ENCODE measurements at regions not wholly inside any gene's neighbourhood (a gene's known extent, or its start where the extent isn't known, plus 50 kb on each side); places are given as distances from the start of the nearest gene placed in this dataset.

DNA sequence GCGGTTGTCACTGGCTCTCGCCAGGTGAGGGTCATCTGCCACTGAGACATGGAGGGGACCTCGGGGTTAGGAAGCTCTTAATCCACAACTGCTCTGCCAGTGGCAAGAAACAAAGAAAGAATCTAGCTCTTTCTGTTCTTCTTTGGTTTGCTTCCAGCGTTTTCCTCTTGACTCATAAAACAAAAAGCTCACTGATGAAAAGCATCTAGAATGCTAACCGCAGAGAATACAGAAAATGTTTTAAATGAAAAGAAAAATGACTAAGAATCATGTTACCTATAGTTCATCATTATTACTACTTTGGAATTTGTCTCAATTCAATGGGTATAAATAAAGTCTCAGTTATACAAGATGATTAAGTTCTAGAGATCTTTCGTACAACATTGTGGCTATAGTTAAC is 274.8 kb upstream of the TENM3 start:
- DNase-seq = peak; percentile 92

DNA sequence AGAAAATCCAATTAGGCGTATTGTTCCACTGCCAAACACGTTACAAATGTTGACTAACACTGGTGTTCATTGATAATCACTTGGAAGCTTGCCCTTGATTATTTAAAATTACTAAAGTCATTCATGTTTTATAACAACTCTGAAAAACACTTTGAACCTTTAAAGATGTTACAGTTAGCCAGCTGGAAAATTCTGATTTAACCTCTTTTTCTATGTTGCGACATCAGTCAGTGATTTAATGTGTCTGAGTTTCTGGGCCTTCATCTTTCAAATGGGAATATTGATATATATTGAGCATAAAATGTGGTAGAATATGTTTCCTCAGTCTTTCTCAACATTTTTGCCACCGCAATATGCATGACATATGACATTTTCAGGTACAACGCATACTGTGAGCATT is 274.1 kb upstream of the TENM3 start:
- DNase-seq = no peak

- peak; percentile 52 for DNase-seq
Observed at GRCh38 chr4:181970366-181970765, 272.8 kb upstream of the TENM3 start.

DNA sequence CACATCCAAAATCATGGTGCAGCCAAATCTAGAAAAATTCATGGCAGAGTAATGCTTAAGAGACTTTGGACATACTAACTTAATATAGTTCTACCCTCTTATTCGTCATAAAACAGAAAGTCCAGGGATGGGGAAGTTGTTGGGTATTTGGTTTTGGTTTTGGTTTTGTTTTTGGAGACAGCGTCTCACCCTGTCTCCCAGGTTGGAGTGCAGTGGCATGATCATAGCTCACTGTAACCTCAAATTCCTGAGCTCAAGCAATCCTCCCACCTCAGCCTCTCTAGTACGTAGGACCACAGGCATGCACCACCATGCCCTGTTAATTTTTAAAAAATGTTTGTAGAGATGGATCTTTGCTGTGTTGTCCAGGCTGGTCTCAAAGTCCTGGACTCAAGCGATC is 271.8 kb upstream of the TENM3 start:
- DNase-seq = peak; percentile 49

- DNase-seq = peak; percentile 66
Observed at GRCh38 chr4:181971973-181972372, 271.2 kb upstream of the TENM3 start.

GRCh38 chr4:181976764-181977163 is 266.4 kb upstream of the TENM3 start:
- DNase-seq = no peak

- DNase-seq = no peak
Observed at GRCh38 chr4:181982437-181982836, 260.8 kb upstream of the TENM3 start.

GRCh38 chr4:181982856-181983255 is 260.3 kb upstream of the TENM3 start:
- no peak for DNase-seq

DNA sequence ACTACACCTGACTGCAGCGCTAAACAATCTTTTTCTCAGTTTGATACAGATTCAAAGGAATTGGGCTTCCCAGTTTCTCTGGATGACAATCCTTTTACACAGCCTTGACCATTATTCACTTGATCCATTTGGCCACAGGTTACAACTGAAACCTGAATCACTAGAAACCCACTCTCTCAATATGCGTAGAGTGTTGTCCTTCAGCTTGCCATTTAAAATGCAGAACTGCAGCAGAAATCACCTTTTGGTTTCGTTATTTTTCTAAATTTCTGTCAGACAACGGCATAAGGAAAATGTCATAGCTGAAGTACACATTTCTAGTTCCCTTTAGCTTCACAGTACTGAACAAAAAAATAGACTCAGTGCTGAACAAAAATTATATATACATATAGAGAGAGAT is 255.8 kb upstream of the TENM3 start:
- no peak for DNase-seq

DNA sequence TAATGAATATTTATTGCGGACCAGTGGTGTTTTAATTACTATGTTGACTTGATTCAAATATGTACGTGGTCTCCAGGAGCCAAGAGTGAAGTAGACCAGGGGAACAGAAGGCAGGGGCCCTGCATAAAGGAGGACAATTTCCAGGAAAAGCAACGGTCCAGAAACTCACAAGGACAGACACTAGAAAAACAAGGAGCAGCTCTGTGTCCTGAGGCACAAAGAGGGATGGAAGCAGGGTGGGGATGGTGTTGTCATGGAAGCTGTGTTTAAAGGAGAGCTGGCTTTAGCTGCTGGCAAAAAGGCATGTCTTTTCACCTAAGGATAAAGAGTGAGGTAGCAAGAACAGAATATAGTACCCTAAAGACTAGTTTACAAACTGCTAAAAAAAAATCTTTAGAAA is 254.1 kb upstream of the TENM3 start:
- DNase-seq = no peak

- DNase-seq = no peak
Observed at GRCh38 chr4:181991369-181992108, 251.7 kb upstream of the TENM3 start.

- DNase-seq = no peak
Observed at GRCh38 chr4:181998398-181999295, 244.6 kb upstream of the TENM3 start.

DNA sequence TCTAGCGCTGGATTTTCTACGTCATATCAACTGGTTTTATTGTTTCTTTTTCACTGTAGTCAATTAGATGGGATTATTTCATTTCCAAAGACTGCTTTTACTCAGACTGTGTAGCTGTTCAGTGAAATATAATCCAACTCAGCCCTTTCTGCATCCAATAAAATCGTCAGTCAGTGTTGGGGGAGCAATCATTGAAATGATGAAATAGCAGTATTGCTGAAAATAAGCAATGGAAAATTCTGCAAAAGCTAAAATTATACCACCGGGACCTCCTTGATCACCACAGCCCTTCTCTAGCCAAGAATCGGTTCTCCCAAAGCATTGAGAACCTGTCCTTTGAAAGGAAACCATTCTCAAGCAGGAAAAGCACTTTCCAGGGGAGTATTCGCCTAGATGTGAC is 243.1 kb upstream of the TENM3 start:
- no peak for DNase-seq

DNA sequence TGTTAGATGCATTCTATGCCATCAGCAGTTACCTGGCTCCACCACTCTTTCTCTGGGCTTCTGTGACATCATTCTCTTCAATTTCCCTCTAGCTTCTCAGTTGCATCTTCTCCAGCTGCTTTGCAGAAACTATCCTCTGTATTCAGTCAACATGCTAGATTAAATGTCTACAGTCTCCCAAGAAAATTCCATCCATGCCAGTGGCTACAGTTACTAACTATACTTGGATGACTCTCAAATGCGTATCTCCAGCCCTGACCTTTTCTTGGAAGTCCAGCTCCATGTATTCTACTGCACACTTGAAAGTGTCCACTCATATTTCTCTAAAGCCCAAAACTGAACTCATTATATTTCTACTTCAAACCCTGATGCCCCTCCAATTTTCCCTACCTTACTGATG is 232.3 kb upstream of the TENM3 start:
- peak; percentile 42 for DNase-seq

DNA sequence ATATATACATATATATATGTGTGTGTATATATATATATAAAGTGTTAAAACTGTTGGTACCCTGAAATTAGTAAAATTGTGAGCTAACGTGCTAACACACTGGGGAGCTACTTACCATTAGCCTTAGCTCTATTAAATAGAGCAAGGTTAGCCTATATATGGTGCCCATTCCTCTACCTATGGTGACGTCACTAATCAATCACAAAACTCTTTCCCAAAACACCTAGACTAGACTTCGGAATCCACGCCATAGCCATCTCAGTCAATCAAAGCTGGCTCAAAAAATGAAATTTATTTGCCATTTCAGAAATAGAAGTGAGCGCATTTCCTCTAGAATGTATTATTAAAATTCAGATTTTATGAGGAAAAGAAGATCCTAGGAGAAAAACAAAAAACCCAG is 229.0 kb upstream of the TENM3 start:
- no peak for DNase-seq

DNA sequence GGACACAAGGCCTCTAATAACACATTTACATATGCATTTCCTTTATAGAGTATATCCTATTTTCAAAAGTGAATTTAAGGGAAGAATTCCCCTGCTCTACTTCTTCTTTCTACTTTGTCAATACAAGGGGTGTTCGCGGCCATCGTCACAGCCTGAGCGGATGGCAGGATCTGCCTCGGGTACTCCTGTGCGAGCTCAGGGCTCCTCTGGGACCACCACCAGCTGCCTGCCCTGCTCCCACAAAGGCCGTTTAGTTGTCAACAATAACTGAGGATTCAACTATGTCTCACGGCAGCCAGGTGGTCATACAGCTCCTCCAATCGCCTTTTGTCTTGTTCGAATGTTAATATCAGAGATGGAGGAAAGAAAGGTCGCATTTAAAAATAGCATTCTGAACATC is 228.2 kb upstream of the TENM3 start:
- DNase-seq = no peak

- DNase-seq = peak; percentile 63
Observed at GRCh38 chr4:182015893-182016292, 227.3 kb upstream of the TENM3 start.

GRCh38 chr4:182017038-182017437 is 226.2 kb upstream of the TENM3 start:
- DNase-seq = no peak

DNA sequence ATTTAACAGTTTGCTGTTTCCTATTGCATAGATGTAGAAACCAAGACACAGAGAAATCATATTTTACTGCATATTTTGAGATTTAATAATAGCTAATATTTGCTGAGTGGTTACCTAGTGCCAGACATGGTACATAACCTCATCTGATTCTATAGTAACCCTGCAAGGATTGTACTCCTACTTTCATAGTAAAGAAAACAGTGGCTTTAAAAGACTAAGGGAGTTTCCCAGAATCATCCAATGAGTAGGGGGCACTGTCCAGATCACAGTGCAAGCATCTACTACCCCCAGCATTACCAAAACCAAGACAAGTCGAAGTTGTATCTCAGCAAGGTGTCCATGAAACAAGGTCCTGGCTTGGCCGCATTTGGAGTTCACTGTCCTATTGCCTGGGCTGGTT is 224.5 kb upstream of the TENM3 start:
- no peak for DNase-seq

DNA sequence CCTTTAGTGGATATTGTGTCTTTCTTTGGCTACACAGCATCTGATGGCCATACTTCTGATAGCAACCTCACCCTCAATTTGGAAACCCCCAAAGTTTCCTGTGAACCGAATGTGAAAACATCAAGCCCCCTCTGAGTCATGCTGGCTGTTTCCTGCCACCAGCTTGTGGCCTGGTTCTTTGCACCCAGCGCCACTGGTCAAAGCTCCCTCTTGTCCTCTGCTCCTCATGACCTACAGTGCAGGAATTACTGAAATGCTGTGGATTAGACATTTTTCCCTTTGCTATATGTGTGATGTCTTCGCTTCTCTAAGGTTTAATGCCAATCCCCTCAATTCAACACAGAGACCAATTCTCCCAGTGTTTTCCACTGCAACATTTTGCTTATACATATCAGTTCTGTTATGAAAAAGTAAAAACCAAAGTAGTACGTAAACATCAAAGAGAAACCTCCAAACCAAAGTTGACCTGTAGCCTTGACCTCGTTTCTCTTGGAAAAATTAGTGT is 224.0 kb upstream of the TENM3 start:
- DNase-seq = no peak

DNA sequence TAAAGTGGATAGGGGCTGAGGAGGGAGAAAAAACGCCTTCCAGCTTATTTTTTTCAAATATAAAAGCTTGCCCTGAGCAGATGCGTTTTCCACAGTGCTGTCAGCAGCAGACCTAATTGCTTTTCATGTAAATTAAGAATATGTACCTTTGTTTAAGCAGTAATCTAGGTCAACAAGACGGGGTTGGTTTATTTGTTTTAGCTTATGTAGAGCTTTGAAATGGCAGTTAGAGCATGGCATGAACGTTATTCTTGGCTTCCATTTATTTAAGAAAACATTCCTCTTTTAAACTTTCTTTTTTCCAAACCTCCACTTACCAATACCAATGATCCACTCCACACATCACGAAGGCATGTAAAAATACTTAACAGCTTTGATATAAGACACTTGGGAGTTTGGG is 220.3 kb upstream of the TENM3 start:
- no peak for DNase-seq

DNA sequence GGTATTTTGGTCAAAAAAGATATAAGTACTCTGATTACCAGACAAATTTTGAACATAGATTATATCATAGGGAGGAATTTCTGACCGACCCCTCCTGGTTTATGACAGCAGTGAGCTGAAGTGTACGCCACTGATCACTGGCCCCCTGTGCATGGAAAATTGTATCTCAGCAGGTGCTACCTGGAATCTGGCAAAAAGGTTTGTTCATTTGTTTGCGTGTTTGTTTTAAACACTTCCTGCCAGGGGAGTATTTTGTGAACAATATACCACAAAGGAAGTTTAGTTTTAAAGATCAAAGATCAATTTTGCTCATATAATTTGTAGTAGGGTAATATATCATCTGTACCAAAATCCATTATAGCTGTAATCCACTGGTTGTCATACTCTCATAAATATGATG is 219.7 kb upstream of the TENM3 start:
- DNase-seq = no peak

GRCh38 chr4:182042945-182043344 is 200.3 kb upstream of the TENM3 start:
- no peak for DNase-seq

DNA sequence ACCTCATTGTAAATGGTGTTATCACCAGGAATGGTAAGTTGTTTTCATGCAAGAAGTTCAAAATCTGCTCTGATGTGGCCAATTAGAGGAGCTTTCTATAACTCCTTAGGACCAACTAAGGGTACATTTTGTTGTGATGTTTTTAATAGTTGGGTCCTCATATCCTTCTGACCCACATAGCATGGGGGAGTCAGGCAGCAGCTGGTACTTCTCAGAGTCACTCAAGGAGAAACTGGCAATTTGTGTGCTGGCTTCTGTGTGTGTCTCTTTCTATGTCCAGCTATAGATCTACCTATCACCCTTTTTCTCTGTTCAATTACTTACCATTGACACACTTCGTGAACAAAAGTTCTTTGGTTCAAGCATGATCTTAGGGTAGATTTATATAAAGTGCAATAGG is 194.3 kb upstream of the TENM3 start:
- DNase-seq = no peak
